HT1080 (cell line): ENCODE measurements at regions not wholly inside any gene's neighbourhood (a gene's known extent, or its start where the extent isn't known, plus 50 kb on each side); places are given as distances from the start of the nearest gene placed in this dataset.
A peak's percentile ranks its signal among the peaks of the same experiment; 100 is the strongest.
"Not testable (repeated sequence)": the region's sequence is repeated elsewhere in the genome, so short reads cannot be mapped to it uniquely, and the experiment has no call there.

ENCODE experiments used
- DNase-seq: peaks from one replicate; pipeline ENCODE4 v3.0.0-alpha.2; 2015; ENCODE audit warnings: low read depth

GRCh38 chr7:35971133-35971891 lies 170.5 kb downstream of the SEPTIN7 start:
- no peak for DNase-seq

GRCh38 chr7:35975851-35976454 lies 175.1 kb downstream of the SEPTIN7 start:
- DNase-seq, result peak; percentile 54

- DNase-seq, result not testable (repeated sequence)
Measured at GRCh38 chr7:35978816-35979640, 174.0 kb upstream of the EEPD1 start.

GRCh38 chr7:35982600-35982999 lies 170.5 kb upstream of the EEPD1 start:
- no peak for DNase-seq

- no peak for DNase-seq
Measured at GRCh38 chr7:35983626-35984025, 169.4 kb upstream of the EEPD1 start.

GRCh38 chr7:35985126-35985754 lies 167.8 kb upstream of the EEPD1 start:
- peak; percentile 49 for DNase-seq

- no peak for DNase-seq
Measured at GRCh38 chr7:35987016-35987415, 166.0 kb upstream of the EEPD1 start.

GRCh38 chr7:35988105-35988504 lies 164.9 kb upstream of the EEPD1 start:
- no peak for DNase-seq

- DNase-seq, result no peak
Measured at GRCh38 chr7:35988818-35989217, 164.2 kb upstream of the EEPD1 start.

GRCh38 chr7:35991511-35992232 lies 161.4 kb upstream of the EEPD1 start:
- no peak for DNase-seq

- no peak for DNase-seq
Measured at GRCh38 chr7:35992436-35992835, 160.6 kb upstream of the EEPD1 start.

GRCh38 chr7:35993113-35993512 lies 159.9 kb upstream of the EEPD1 start:
- DNase-seq, result no peak

GRCh38 chr7:35993676-35994606 lies 159.1 kb upstream of the EEPD1 start:
- DNase-seq, result no peak

GRCh38 chr7:35995334-35995733 lies 157.7 kb upstream of the EEPD1 start:
- DNase-seq, result no peak

GRCh38 chr7:35998481-35998880 lies 154.6 kb upstream of the EEPD1 start:
- DNase-seq, result no peak

- no peak for DNase-seq
Measured at GRCh38 chr7:36001546-36001945, 151.5 kb upstream of the EEPD1 start.

- no peak for DNase-seq
Measured at GRCh38 chr7:36002900-36003299, 150.2 kb upstream of the EEPD1 start.

- no peak for DNase-seq
Measured at GRCh38 chr7:36003343-36003742, 149.7 kb upstream of the EEPD1 start.

- no peak for DNase-seq
Measured at GRCh38 chr7:36005293-36005692, 147.8 kb upstream of the EEPD1 start.

- no peak for DNase-seq
Measured at GRCh38 chr7:36005876-36006275, 147.2 kb upstream of the EEPD1 start.
